Sigmoid colon (tissue), 6 donors: ENCODE measurements at regions not wholly inside any gene's neighbourhood (a gene's known extent, or its start where the extent isn't known, plus 50 kb on each side); places are given as distances from the start of the nearest gene placed in this dataset.

ENCODE experiments used
- DNase-seq: peaks from one replicate; pipeline ENCODE4 v3.0.0-alpha.2; 2019
- H3K27ac ChIP-seq, 4 donors: fragments of 200-600 bp; sonication (generic); one replicate each; pipeline ENCODE4 v1.5.1; 2016 to 2019; ENCODE audit warnings: mild to moderate bottlenecking in 1 of 4
- H3K27me3 ChIP-seq, 3 donors: fragments of 200-600 bp; sonication (generic); one replicate each; pipeline ENCODE4 v1.5.1; 2019; ENCODE audit warnings: mild to moderate bottlenecking in 1 of 3
- H3K36me3 ChIP-seq, 4 donors: fragments of 200-600 bp; sonication (generic); one replicate each; pipeline ENCODE4 v1.5.1; 2016 to 2019
- H3K4me1 ChIP-seq, 4 donors: fragments of 200-600 bp; sonication (generic); one replicate each; pipeline ENCODE4 v1.5.1; 2017 to 2019
- H3K4me3 ChIP-seq, 4 donors: fragments of 200-600 bp; sonication (generic); one replicate each; pipeline ENCODE4 v1.5.1; 2017 to 2019; ENCODE audit warnings: mild to moderate bottlenecking in 2 of 4, moderate library complexity in 1 of 4
- H3K9me3 ChIP-seq, 4 donors: fragments of 200-600 bp in 3 of 4; sonication (generic) in 3 of 4; one replicate each; pipeline versions ENCODE4 v1.5.1 to v1.6.1; 2013 to 2019
- CTCF ChIP-seq, 4 experiments: fragments of 450-650 bp in 3 of 4; fragments of 200-600 bp in 1 of 4; IDR thresholded peaks; one replicate each; pipeline ENCODE4 v1.5.1; 2016 to 2019; ENCODE audit warnings: antibody characterized with exemption in 4 of 4, mild to moderate bottlenecking in 3 of 4, moderate library complexity in 2 of 4
- EP300 ChIP-seq, 4 donors: sonication (generic); formaldehyde crosslinking; IDR thresholded peaks; one replicate each; pipeline ENCODE4 v1.6.1; 2017; ENCODE audit warnings: antibody characterized with exemption in 4 of 4
- POLR2A ChIP-seq, 2 donors: fragments of 450-650 bp; IDR thresholded peaks; one replicate each; pipeline ENCODE4 v1.6.1; 2016; ENCODE audit warnings: antibody characterized with exemption in 2 of 2, mild to moderate bottlenecking in 2 of 2, moderate library complexity in 2 of 2
- POLR2AphosphoS5 ChIP-seq, 4 donors: sonication (generic); formaldehyde crosslinking; IDR thresholded peaks; one replicate each; pipeline ENCODE4 v1.6.1; 2017; ENCODE audit warnings: antibody characterized with exemption in 4 of 4
- WGBS, 2 donors: extraction: QIAGEN DNeasy Blood & Tissue Kit; methylation state at CpG; one replicate each; pipeline ENCODE4 v1.1.7; 2013; 5-methylcytosine and 5-hydroxymethylcytosine counted together
- intact Hi-C: fragments of 100-400 bp; cut with DNase I; formaldehyde crosslinking; loops from one replicate; pipeline ENCODE4 v1.15.1; 2023
- donor health status: healthy with polysubstance abuse.
- donor health status: healthy.

GRCh38 chr13:77815330-77815729 is 103.3 kb downstream of the EDNRB start:
- Histone ChIP-seq H3K4me1 (no peaks in the 10 kb centered on the region), H3K27ac (no peak overlapping the region), H3K4me3 (no peak overlapping the region), H3K36me3 (no peaks in the 10 kb centered on the region), H3K9me3 (no peaks in the 10 kb centered on the region), H3K27me3 (no peaks in the 10 kb centered on the region)
- no peak for DNase-seq
- TF ChIP-seq POLR2A (IDR thresholded peaks at IDR 0.05) (no peak), EP300 (IDR thresholded peaks at IDR 0.05) (no peak), POLR2AphosphoS5 (IDR thresholded peaks at IDR 0.05) (no peak), CTCF (IDR thresholded peaks at IDR 0.05) (no peak)
- 72 to 85% methylated on average over 5 of the region's 5 CpGs for WGBS, 2 donors
- intact Hi-C loops: no loop called here
